HEK293 (cell line): ENCODE measurements at regions not wholly inside any gene's neighbourhood (a gene's known extent, or its start where the extent isn't known, plus 50 kb on each side); places are given as distances from the start of the nearest gene placed in this dataset.

Experiments used
- CTCF ChIA-PET: fragments of 350-600 bp; formaldehyde crosslinking; extraction: SDS; loops from one replicate; lab custom pipeline; 2021; ENCODE audit warnings: antibody characterized with exemption; lab: Yijun Ruan, JAX
- POLR2A ChIA-PET: fragments of 300-600 bp; formaldehyde crosslinking; extraction: SDS; loops from one replicate; lab custom pipeline; 2020; ENCODE audit warnings: antibody characterized with exemption, inconsistent platforms; lab: Yijun Ruan, JAX
- H3K27ac ChIP-seq: fragments of 200-500 bp; sonication (Bioruptor generic); 2 replicates; pipeline ENCODE4 v1.5.1; 2014; ENCODE audit warnings: low read depth, low read length, control low read depth, inconsistent platforms; ENCODE audit errors: extremely low read depth
- H3K36me3 ChIP-seq, 2 experiments: fragments of 200-500 bp in 1 of 2; sonication (Bioruptor generic) in 1 of 2; 1 replicate in 1 of 2; 2 replicates in 1 of 2; pipeline ENCODE4 v1.5.1; 2014 to 2017; ENCODE audit warnings: inconsistent platforms in 2 of 2, low read length in 2 of 2; ENCODE audit not compliant: control insufficient read depth in 2 of 2, insufficient read depth in 1 of 2
- H3K4me1 ChIP-seq: fragments of 200-500 bp; sonication (Bioruptor generic); 2 replicates; pipeline ENCODE4 v1.5.1; 2014; ENCODE audit warnings: mild to moderate bottlenecking, low read length, inconsistent platforms; ENCODE audit not compliant: control insufficient read depth, insufficient read depth
- H3K4me3 ChIP-seq: 2 replicates; pipeline ENCODE4 v1.5.1; 2011; ENCODE audit warnings: low read depth, mild to moderate bottlenecking, control low read depth, low read length, moderate library complexity
- H3K9me3 ChIP-seq: fragments of 200-500 bp; sonication (Bioruptor generic); 2 replicates; pipeline ENCODE4 v1.5.1; 2014; ENCODE audit warnings: low read depth, low read length, inconsistent platforms; ENCODE audit not compliant: control insufficient read depth, insufficient read depth
- KLF16 ChIP-seq: fragments of 450-650 bp; formaldehyde crosslinking; IDR thresholded peaks from 2 replicates; pipeline ENCODE4 v1.5.1; 2017; ENCODE audit warnings: missing biosample characterization, missing genetic modification characterization
- PBX3 ChIP-seq: sonication (generic); formaldehyde crosslinking; IDR thresholded peaks from 2 replicates; pipeline ENCODE4 v1.8.1; 2022; ENCODE audit warnings: mild to moderate bottlenecking, moderate library complexity, missing genetic modification reagents
- PRDM4 ChIP-seq: fragments of 450-650 bp; formaldehyde crosslinking; IDR thresholded peaks from 2 replicates; pipeline ENCODE4 v1.5.1; 2017; ENCODE audit warnings: missing biosample characterization, missing genetic modification characterization
- SETDB1 ChIP-seq: IDR thresholded peaks from one replicate; pipeline ENCODE4 v1.6.1; 2017; ENCODE audit warnings: mild to moderate bottlenecking, low read length, moderate library complexity, mixed read lengths; ENCODE audit not compliant: insufficient read length
- ZBTB1 ChIP-seq: fragments of 450-650 bp; formaldehyde crosslinking; IDR thresholded peaks from 2 replicates; pipeline ENCODE4 v1.5.1; 2016; ENCODE audit warnings: missing biosample characterization, missing genetic modification characterization
- ZNF148 ChIP-seq: fragments of 450-650 bp; formaldehyde crosslinking; IDR thresholded peaks from 2 replicates; pipeline ENCODE4 v1.5.0; 2017; ENCODE audit warnings: missing biosample characterization, missing genetic modification characterization, borderline replicate concordance
- ZNF211 ChIP-seq: fragments of 450-650 bp; formaldehyde crosslinking; IDR thresholded peaks from 2 replicates; pipeline ENCODE4 v1.5.1; 2016; ENCODE audit warnings: low read depth, missing biosample characterization, missing genetic modification characterization
- ZNF221 ChIP-seq: fragments of 450-650 bp; formaldehyde crosslinking; IDR thresholded peaks from 2 replicates; pipeline ENCODE4 v1.5.1; 2017; ENCODE audit warnings: missing biosample characterization, missing genetic modification characterization, borderline replicate concordance
- ZNF274 ChIP-seq, 2 experiments: fragments of 200-500 bp in 1 of 2; fragments of 450-650 bp in 1 of 2; sonication (Bioruptor generic) in 1 of 2; formaldehyde crosslinking in 1 of 2; IDR thresholded peaks; 2 replicates each; pipeline versions ENCODE4 v1.5.1 to v1.6.1; 2014 to 2016; ENCODE audit warnings: borderline replicate concordance in 1 of 2, inconsistent platforms in 1 of 2, low read length in 1 of 2, missing biosample characterization in 1 of 2, missing genetic modification characterization in 1 of 2
- ZNF394 ChIP-seq: fragments of 450-650 bp; formaldehyde crosslinking; IDR thresholded peaks from 2 replicates; pipeline ENCODE4 v1.5.1; 2016; ENCODE audit warnings: missing biosample characterization, missing genetic modification characterization, mild to moderate bottlenecking, moderate library complexity, borderline replicate concordance
- ZNF449 ChIP-seq: fragments of 450-650 bp; formaldehyde crosslinking; IDR thresholded peaks from 2 replicates; pipeline ENCODE4 v1.5.1; 2017; ENCODE audit warnings: missing biosample characterization, mild to moderate bottlenecking, missing genetic modification characterization, moderate library complexity
- ZNF658 ChIP-seq: fragments of 450-650 bp; formaldehyde crosslinking; IDR thresholded peaks from 2 replicates; pipeline ENCODE4; 2016; ENCODE audit warnings: missing biosample characterization, missing genetic modification characterization
- ZNF830 ChIP-seq: fragments of 450-650 bp; IDR thresholded peaks from 2 replicates; pipeline ENCODE4 v1.5.0; 2018; ENCODE audit warnings: missing biosample characterization, missing genetic modification characterization, low read depth, mild to moderate bottlenecking, moderate library complexity

- POLR2A ChIA-PET, result no interaction called here
- CTCF ChIA-PET, result no interaction called here
- H3K9me3 ChIP-seq, result no peaks in the 10 kb centered on the region
- no peak overlapping the region for H3K4me3 ChIP-seq
- TF ChIP-seq ZNF658 (tag by site-specific recombination) (no peak), PBX3 (CRISPR knock-in tag) (no peak), ZNF274 (IDR thresholded peaks at IDR 0.05; ENCODE audit: low read length) (no peak), ZNF274 (tag by site-specific recombination; IDR thresholded peaks at IDR 0.05; ENCODE audit: borderline replicate concordance) (no peak), ZNF148 (tag by site-specific recombination) (no peak), ZNF394 (tag by site-specific recombination) (no peak), ZNF211 (no peak), ZBTB1 (no peak), ZNF830 (tag by site-specific recombination) (no peak), SETDB1 (no peak)
- no peak overlapping the region for H3K27ac ChIP-seq
- no peaks in the 10 kb centered on the region for H3K36me3 ChIP-seq
- H3K4me1 ChIP-seq, result no peaks in the 10 kb centered on the region
Measured at GRCh38 chr4:83852085-83852451, 316.2 kb downstream of the GPAT3 start.

- CTCF ChIA-PET, result interaction anchor here (0.6 kb wide), 1 partner anchor 357 kb away, joined by 4 read pairs; no protein-coding TSS in a partner anchor
- H3K27ac ChIP-seq, result no peak overlapping the region
- H3K36me3 ChIP-seq, result no peaks in the 10 kb centered on the region
- no peak overlapping the region for H3K4me3 ChIP-seq
- POLR2A ChIA-PET, result no interaction called here
- TF ChIP-seq ZNF221 (tag by site-specific recombination), result no peak
- no peak for TF ChIP-seq PRDM4 (tag by site-specific recombination)
- TF ChIP-seq ZNF449, result no peak
- no peak for TF ChIP-seq ZNF394 (tag by site-specific recombination)
- TF ChIP-seq KLF16 (tag by site-specific recombination), result no peak
- no peaks in the 10 kb centered on the region for H3K4me1 ChIP-seq
- no peaks in the 10 kb centered on the region for H3K9me3 ChIP-seq
Measured at GRCh38 chr4:83851261-83852084, 315.6 kb downstream of the GPAT3 start.
